T-cell (primary cell): ENCODE measurements at regions not wholly inside any gene's neighbourhood (a gene's known extent, or its start where the extent isn't known, plus 50 kb on each side); places are given as distances from the start of the nearest gene placed in this dataset.

Experiments used
- ATAC-seq, 4 experiments: fragments of 200-7000 bp in 3 of 4; fragments of 150-1000 bp in 1 of 4; cut with Tn5 transposase; replicated peaks in 1 of 4; 1 replicate in 3 of 4; 2 replicates in 1 of 4; pipeline ENCODE4 v1.10.0; 2021; ENCODE audit warnings: moderate library complexity in 3 of 4, mild to moderate bottlenecking in 2 of 4, moderate number of reproducible peaks in 1 of 4
- CTCF ChIA-PET, 2 donors: fragments of 300-600 bp; sonication (Branson Sonifier 250); formaldehyde crosslinking; loops; one replicate each; lab custom pipeline; 2022; ENCODE audit warnings: antibody characterized with exemption in 2 of 2; lab: Charles Lee
- POLR2A ChIA-PET, 2 donors: fragments of 300-600 bp; sonication (Branson Sonifier 250); formaldehyde crosslinking; loops; one replicate each; lab custom pipeline; 2022; ENCODE audit warnings: antibody characterized with exemption in 2 of 2; lab: Charles Lee
- DNase-seq, 35 experiments: peaks; one replicate each; pipeline versions ENCODE4 v3.0.0 to v3.0.0-alpha.2; 2013 to 2023
- H3K27ac ChIP-seq: one replicate; pipeline ENCODE4 v1.5.1; 2013; ENCODE audit warnings: low read length
- H3K27me3 ChIP-seq, 2 experiments: replicated peaks in 1 of 2; 1 replicate in 1 of 2; 2 replicates in 1 of 2; pipeline versions ENCODE4 v1.6.1 to v1.7.0; 2013; ENCODE audit warnings: low read length in 1 of 2, mixed read lengths in 1 of 2; ENCODE audit not compliant: control insufficient read depth in 2 of 2, insufficient read depth in 2 of 2; ENCODE audit errors: extremely low read depth in 1 of 2
- H3K36me3 ChIP-seq, 2 donors: 1 replicate in 1 of 2; 2 replicates in 1 of 2; pipeline versions ENCODE4 v1.6.1 to v1.7.0; 2013; ENCODE audit warnings: low read length in 1 of 2; ENCODE audit not compliant: control insufficient read depth in 2 of 2, insufficient read depth in 1 of 2; ENCODE audit errors: extremely low read depth in 1 of 2
- H3K4me1 ChIP-seq, 2 experiments: 1 replicate in 1 of 2; 2 replicates in 1 of 2; pipeline versions ENCODE4 v1.6.1 to v1.7.0; 2013; ENCODE audit warnings: low read length in 2 of 2, mixed read lengths in 1 of 2; ENCODE audit not compliant: insufficient read depth in 2 of 2, control insufficient read depth in 1 of 2; ENCODE audit errors: extremely low read depth in 1 of 2
- H3K4me3 ChIP-seq, 2 donors: 1 replicate in 1 of 2; 2 replicates in 1 of 2; pipeline versions ENCODE4 v1.5.1 to v1.7.0; 2013; ENCODE audit warnings: mild to moderate bottlenecking in 2 of 2, low read length in 1 of 2, moderate library complexity in 1 of 2; ENCODE audit not compliant: control insufficient read depth in 1 of 2; ENCODE audit errors: extremely low read depth in 1 of 2
- H3K9me3 ChIP-seq: 2 replicates; pipeline ENCODE4 v1.7.0; 2013
- H3K27ac Mint-ChIP-seq, 2 donors: one replicate each; pipeline ENCODE4 v1.8.0; 2020 to 2021; ENCODE audit warnings: mild to moderate bottlenecking in 2 of 2, mixed read lengths in 2 of 2
- H3K27me3 Mint-ChIP-seq, 2 donors: one replicate each; pipeline ENCODE4 v1.8.0; 2021 to 2022; ENCODE audit warnings: mixed read lengths in 2 of 2
- H3K36me3 Mint-ChIP-seq: one replicate; pipeline ENCODE4 v1.8.0; 2021; ENCODE audit warnings: mixed read lengths
- H3K4me1 Mint-ChIP-seq, 3 donors: one replicate each; pipeline ENCODE4 v1.8.0; 2020 to 2022; ENCODE audit warnings: mixed read lengths in 3 of 3, mild to moderate bottlenecking in 1 of 3
- H3K4me3 Mint-ChIP-seq, 3 donors: one replicate each; pipeline ENCODE4 v1.8.0; 2020 to 2022; ENCODE audit warnings: mild to moderate bottlenecking in 3 of 3, mixed read lengths in 3 of 3, moderate library complexity in 3 of 3
- H3K9me3 Mint-ChIP-seq, 3 donors: one replicate each; pipeline ENCODE4 v1.8.0; 2020 to 2022; ENCODE audit warnings: mixed read lengths in 3 of 3
- WGBS: methylation state at CpG from one replicate; pipeline ENCODE4 v1.1.5; 2013; ENCODE audit warnings: missing lambda C conversion rate; ENCODE audit not compliant: insufficient coverage; 5-methylcytosine and 5-hydroxymethylcytosine counted together

GRCh38 chr4:111813555-111814140 is 331.6 kb upstream of the FAM241A start:
- Mint-ChIP-seq H3K4me1 (no peaks in the 10 kb centered on the region), H3K27ac (no peak overlapping the region), H3K27me3 (no peaks in the 10 kb centered on the region), H3K36me3 (no peaks in the 10 kb centered on the region), H3K4me3 (no peak overlapping the region), H3K9me3 (peaks cover 4 to 9% (median 5%) of the 10 kb centered on the region in 3 donors)
- no peak overlapping the region for H3K4me3 ChIP-seq
- WGBS = 60% methylated on average over 1 of the region's 3 CpGs
- no peaks in the 10 kb centered on the region for H3K27me3 ChIP-seq
- DNase-seq (no peak), ATAC-seq (no peak)
- H3K4me1 ChIP-seq = no peaks in the 10 kb centered on the region
- no peaks in the 10 kb centered on the region for H3K9me3 ChIP-seq
- no peaks in the 10 kb centered on the region for H3K36me3 ChIP-seq
- H3K27ac ChIP-seq = no peak overlapping the region
- ChIA-PET POLR2A (no interaction called here), CTCF (no interaction called here)

GRCh38 chr4:111814961-111815360 is 330.3 kb upstream of the FAM241A start:
- no peak overlapping the region for H3K27ac ChIP-seq
- ChIA-PET POLR2A (no interaction called here), CTCF (no interaction called here)
- no peaks in the 10 kb centered on the region for H3K9me3 ChIP-seq
- no peak for ATAC-seq
- no peak for DNase-seq
- Mint-ChIP-seq H3K4me3 (no peak overlapping the region), H3K9me3 (peaks cover 4 to 10% (median 5%) of the 10 kb centered on the region in 3 donors), H3K4me1 (no peaks in the 10 kb centered on the region), H3K36me3 (no peaks in the 10 kb centered on the region), H3K27me3 (no peaks in the 10 kb centered on the region), H3K27ac (no peak overlapping the region)
- WGBS = 70% methylated on average over 5 of the region's 6 CpGs
- no peaks in the 10 kb centered on the region for H3K4me1 ChIP-seq
- H3K36me3 ChIP-seq = no peaks in the 10 kb centered on the region
- no peak overlapping the region for H3K4me3 ChIP-seq
- no peaks in the 10 kb centered on the region for H3K27me3 ChIP-seq

- POLR2A ChIA-PET = interaction anchor here in 1 of 2 donors (0.7 kb wide), 1 partner anchor 19 kb away, joined by 3 read pairs; no protein-coding TSS in a partner anchor
- Mint-ChIP-seq H3K27ac (no peak overlapping the region), H3K4me3 (no peak overlapping the region), H3K36me3 (no peaks in the 10 kb centered on the region), H3K9me3 (peaks cover 7 to 21% (median 10%) of the 10 kb centered on the region in 3 donors), H3K27me3 (no peaks in the 10 kb centered on the region), H3K4me1 (no peaks in the 10 kb centered on the region)
- H3K4me3 ChIP-seq = no peak overlapping the region
- H3K9me3 ChIP-seq = no peaks in the 10 kb centered on the region
- no peak for DNase-seq
- ATAC-seq = no peak
- no peaks in the 10 kb centered on the region for H3K27me3 ChIP-seq
- no peaks in the 10 kb centered on the region for H3K4me1 ChIP-seq
- H3K36me3 ChIP-seq = no peaks in the 10 kb centered on the region
- no peak overlapping the region for H3K27ac ChIP-seq
- CTCF ChIA-PET = no interaction called here
These were observed 323.9 kb upstream of the FAM241A start for GRCh38 chr4:111821342-111821741.

GRCh38 chr4:111836601-111837000 is 308.7 kb upstream of the FAM241A start:
- H3K4me3 ChIP-seq = no peak overlapping the region
- POLR2A ChIA-PET = no interaction called here
- no peaks in the 10 kb centered on the region for H3K4me1 ChIP-seq
- no peaks in the 10 kb centered on the region for H3K9me3 ChIP-seq
- no peaks in the 10 kb centered on the region for H3K36me3 ChIP-seq
- no peak overlapping the region for H3K27ac ChIP-seq
- no peak overlapping the region for H3K27ac Mint-ChIP-seq
- no peak for DNase-seq
- H3K9me3 Mint-ChIP-seq = peaks cover 2 to 7% (median 5%) of the 10 kb centered on the region in 3 donors
- H3K27me3 ChIP-seq = no peaks in the 10 kb centered on the region
- H3K27me3 Mint-ChIP-seq = no peaks in the 10 kb centered on the region
- WGBS = 83% methylated on average over 3 of the region's 3 CpGs
- no peaks in the 10 kb centered on the region for H3K4me1 Mint-ChIP-seq
- CTCF ChIA-PET = no interaction called here
- no peaks in the 10 kb centered on the region for H3K36me3 Mint-ChIP-seq
- no peak overlapping the region for H3K4me3 Mint-ChIP-seq
- ATAC-seq = no peak

GRCh38 chr4:111837761-111838160 is 307.5 kb upstream of the FAM241A start:
- Mint-ChIP-seq H3K27ac (no peak overlapping the region), H3K9me3 (peaks cover 2 to 7% (median 5%) of the 10 kb centered on the region in 3 donors), H3K27me3 (peaks cover 0 to 3% of the 10 kb centered on the region in 2 donors), H3K4me3 (no peak overlapping the region), H3K36me3 (no peaks in the 10 kb centered on the region), H3K4me1 (no peaks in the 10 kb centered on the region)
- Histone ChIP-seq H3K36me3 (no peaks in the 10 kb centered on the region), H3K4me3 (no peak overlapping the region), H3K27ac (no peak overlapping the region), H3K4me1 (no peaks in the 10 kb centered on the region), H3K9me3 (no peaks in the 10 kb centered on the region), H3K27me3 (no peaks in the 10 kb centered on the region)
- CTCF ChIA-PET = no interaction called here
- no CpG with 5 or more reads among the region's 2 CpGs for WGBS
- POLR2A ChIA-PET = no interaction called here
- ATAC-seq (no peak), DNase-seq (no peak)

- Mint-ChIP-seq H3K4me1 (no peaks in the 10 kb centered on the region), H3K36me3 (no peaks in the 10 kb centered on the region), H3K27ac (no peak overlapping the region), H3K4me3 (no peak overlapping the region), H3K9me3 (peaks cover 4 to 7% (median 5%) of the 10 kb centered on the region in 3 donors), H3K27me3 (peaks cover 0 to 3% of the 10 kb centered on the region in 2 donors)
- ChIA-PET POLR2A (no interaction called here), CTCF (no interaction called here)
- Histone ChIP-seq H3K27me3 (no peaks in the 10 kb centered on the region), H3K36me3 (no peaks in the 10 kb centered on the region), H3K27ac (no peak overlapping the region), H3K9me3 (no peaks in the 10 kb centered on the region), H3K4me1 (no peaks in the 10 kb centered on the region), H3K4me3 (no peak overlapping the region)
- no peak for DNase-seq
- no peak for ATAC-seq
- no CpG with 5 or more reads among the region's 4 CpGs for WGBS
These were observed 306.8 kb upstream of the FAM241A start for GRCh38 chr4:111838406-111838930.
